ENCODE measurements at regions not wholly inside any gene's neighbourhood (a gene's known extent, or its start where the extent isn't known, plus 50 kb on each side); places are given as distances from the start of the nearest gene placed in this dataset.

DNA sequence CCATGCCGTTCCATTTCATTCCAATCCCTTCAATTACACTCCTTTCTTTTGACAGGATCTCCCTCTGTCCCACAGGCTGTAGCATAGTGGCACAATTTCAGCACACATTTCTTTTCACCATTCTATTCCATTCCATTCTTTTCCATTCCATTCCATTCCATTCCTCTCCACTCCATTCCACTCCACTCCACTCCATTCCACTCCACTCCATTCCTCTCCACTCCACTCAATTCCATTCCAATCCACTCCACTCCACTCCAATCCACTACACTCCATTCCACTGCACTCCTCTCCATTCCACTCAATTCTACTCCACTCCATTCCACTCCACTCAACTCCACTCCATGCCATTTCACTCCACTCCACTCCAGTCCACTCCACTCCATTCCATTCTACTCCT is 1495.1 kb downstream of the TSPY10 start:
- Histone ChIP-seq H3K27ac (no peak overlapping the region), H3K4me1 (no peaks in the 10 kb centered on the region), H3K27me3 (no peaks in the 10 kb centered on the region), H3K36me3 (no peaks in the 10 kb centered on the region), H3K9me3 (no peaks in the 10 kb centered on the region), H3K4me3 (no peak overlapping the region)
- ATAC-seq (peak; percentile 65), DNase-seq (no peak)
- TF ChIP-seq, protein P1, sequence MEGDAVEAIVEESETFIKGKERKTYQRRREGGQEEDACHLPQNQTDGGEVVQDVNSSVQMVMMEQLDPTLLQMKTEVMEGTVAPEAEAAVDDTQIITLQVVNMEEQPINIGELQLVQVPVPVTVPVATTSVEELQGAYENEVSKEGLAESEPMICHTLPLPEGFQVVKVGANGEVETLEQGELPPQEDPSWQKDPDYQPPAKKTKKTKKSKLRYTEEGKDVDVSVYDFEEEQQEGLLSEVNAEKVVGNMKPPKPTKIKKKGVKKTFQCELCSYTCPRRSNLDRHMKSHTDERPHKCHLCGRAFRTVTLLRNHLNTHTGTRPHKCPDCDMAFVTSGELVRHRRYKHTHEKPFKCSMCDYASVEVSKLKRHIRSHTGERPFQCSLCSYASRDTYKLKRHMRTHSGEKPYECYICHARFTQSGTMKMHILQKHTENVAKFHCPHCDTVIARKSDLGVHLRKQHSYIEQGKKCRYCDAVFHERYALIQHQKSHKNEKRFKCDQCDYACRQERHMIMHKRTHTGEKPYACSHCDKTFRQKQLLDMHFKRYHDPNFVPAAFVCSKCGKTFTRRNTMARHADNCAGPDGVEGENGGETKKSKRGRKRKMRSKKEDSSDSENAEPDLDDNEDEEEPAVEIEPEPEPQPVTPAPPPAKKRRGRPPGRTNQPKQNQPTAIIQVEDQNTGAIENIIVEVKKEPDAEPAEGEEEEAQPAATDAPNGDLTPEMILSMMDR (IDR thresholded peaks at IDR 0.05) = no peak
- intact Hi-C loops (cut with DNase I) = no loop called here

DNA sequence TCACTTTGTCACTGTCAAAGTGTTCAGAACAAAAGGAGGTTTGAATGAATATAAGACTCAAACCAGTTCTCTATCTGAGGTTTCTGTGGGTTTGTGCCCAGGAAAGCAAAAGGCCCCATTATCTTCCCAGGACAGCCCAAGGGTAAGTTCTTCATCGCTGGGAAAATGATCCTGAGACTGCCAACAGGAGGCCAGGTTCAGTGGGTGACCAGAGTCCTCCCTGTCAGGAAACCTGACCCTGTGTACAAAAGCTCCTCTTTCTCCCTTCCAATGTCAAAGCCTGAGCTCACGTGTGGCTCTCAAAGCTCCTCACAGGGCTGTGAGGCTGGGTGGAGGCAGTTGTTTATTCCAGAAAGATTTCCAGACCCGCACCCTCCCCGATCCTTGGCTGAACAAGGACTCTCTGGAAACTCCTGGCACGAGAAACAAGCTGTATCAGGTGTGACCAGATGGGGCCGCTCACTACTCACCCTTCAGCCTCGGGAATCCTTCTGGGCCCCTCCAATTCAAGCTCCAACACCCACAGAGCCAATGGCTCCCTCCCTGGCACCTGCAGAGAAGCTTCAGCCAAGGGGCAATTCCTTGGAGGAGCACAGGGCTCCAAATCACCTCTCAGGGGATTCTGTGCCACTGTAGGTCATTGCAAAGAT is 1516.7 kb downstream of the TSPY10 start:
- Histone ChIP-seq H3K27ac (no peak overlapping the region), H3K27me3 (no peaks in the 10 kb centered on the region), H3K4me1 (no peaks in the 10 kb centered on the region), H3K36me3 (no peaks in the 10 kb centered on the region), H3K9me3 (no peaks in the 10 kb centered on the region), H3K4me3 (no peak overlapping the region)
- TF ChIP-seq, protein P1 (IDR thresholded peaks at IDR 0.05) = no peak
- ATAC-seq (no peak), DNase-seq (no peak)
- intact Hi-C loops (cut with DNase I) = no loop called here

DNA sequence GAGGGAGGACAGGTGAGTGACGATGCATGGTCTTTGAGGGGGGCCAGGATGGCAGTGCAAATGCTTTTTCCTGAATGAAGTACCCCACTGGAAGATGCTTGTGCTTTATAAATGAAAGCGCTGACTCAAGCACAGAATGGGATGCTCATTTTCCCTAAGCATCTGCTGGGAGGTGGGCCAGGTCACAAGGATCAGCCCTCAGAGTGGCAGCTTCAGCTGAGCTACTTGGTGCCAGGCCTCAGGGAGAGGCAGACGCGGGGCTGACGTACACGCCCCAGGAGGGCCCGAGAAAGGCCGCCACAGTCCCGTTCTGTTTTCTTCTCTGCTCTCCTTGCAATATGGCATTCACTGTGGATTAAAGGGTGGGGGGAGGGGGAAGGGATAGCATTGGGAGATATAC is 1535.8 kb downstream of the TSPY10 start:
- intact Hi-C loops (cut with DNase I) = no loop called here
- H3K4me1 ChIP-seq = no peaks in the 10 kb centered on the region
- H3K27me3 ChIP-seq = no peaks in the 10 kb centered on the region
- ATAC-seq (no peak), DNase-seq (no peak)
- H3K36me3 ChIP-seq = no peaks in the 10 kb centered on the region
- TF ChIP-seq, protein P1 (IDR thresholded peaks at IDR 0.05) = no peak
- no peak overlapping the region for H3K27ac ChIP-seq
- no peaks in the 10 kb centered on the region for H3K9me3 ChIP-seq
- no peak overlapping the region for H3K4me3 ChIP-seq

DNA sequence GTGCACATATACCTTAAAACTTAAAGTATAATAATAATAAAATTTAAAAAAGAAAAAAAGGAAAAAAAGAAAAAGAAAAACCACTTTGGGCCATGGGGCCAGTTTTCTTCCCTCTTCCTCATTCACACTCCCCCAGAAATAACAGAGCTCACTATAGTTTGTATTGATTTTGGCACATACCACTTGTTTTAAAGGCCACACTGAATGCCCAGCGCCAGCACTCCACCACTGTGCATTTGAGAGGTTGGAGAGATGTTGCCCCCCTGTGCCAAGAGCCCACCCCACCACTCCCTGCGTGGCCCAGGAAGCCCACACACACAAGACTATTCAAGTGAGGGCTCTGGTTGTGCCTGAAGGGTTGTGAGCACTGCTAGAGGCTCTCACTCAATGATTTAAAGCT is 1536.3 kb downstream of the TSPY10 start:
- no peak overlapping the region for H3K4me3 ChIP-seq
- ATAC-seq = no peak
- intact Hi-C loops (cut with DNase I) = no loop called here
- no peaks in the 10 kb centered on the region for H3K27me3 ChIP-seq
- TF ChIP-seq, protein P1 (IDR thresholded peaks at IDR 0.05) = no peak
- H3K4me1 ChIP-seq = no peaks in the 10 kb centered on the region
- DNase-seq = no peak
- H3K36me3 ChIP-seq = no peaks in the 10 kb centered on the region
- H3K27ac ChIP-seq = no peak overlapping the region
- no peaks in the 10 kb centered on the region for H3K9me3 ChIP-seq

DNA sequence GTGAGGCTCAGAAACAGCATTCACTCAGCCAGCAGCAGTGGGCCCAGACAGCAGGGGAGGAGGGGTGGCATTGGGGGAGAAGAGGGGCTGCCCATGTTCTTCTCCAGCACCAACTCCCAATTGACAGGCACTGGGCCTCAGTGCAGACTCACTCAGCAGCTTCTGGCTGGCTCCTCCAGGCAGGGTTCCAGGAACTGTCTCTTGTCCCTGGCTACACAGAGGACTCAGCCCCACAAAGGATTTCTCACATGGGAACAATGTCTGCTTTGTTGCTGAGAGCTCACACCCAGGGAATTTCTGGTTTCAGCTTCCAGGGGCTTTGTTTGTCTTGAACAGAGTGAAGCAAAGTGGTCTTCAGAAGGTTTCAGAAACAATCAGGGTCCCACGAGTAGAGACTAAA is 1536.7 kb downstream of the TSPY10 start:
- ATAC-seq = no peak
- Histone ChIP-seq H3K4me3 (no peak overlapping the region), H3K36me3 (no peaks in the 10 kb centered on the region), H3K27me3 (no peaks in the 10 kb centered on the region), H3K9me3 (no peaks in the 10 kb centered on the region), H3K4me1 (no peaks in the 10 kb centered on the region), H3K27ac (no peak overlapping the region)
- TF ChIP-seq, protein P1 (IDR thresholded peaks at IDR 0.05) = no peak
- DNase-seq = no peak
- intact Hi-C loops (cut with DNase I) = no loop called here

DNA sequence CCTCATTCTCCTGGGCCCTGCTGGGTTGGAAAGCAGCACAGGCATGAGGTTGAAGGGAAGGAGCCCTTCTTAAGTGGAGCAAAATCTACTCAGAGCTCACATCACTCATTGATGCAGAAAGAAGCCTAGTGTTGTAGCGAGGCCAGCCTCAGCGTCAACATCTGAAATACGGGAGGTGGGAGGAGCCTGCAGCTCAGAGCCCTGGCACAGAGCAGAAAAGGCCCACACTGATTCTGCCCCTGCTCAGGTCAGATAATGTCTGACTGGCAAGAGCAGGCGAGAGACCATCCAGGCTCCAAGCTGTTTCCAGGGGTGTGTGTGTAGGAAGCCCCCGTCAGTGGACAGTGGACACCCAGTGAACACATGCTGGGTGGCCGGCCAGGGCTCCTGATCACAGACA is 1541.6 kb downstream of the TSPY10 start:
- H3K4me1 ChIP-seq = no peaks in the 10 kb centered on the region
- no peaks in the 10 kb centered on the region for H3K9me3 ChIP-seq
- H3K4me3 ChIP-seq = no peak overlapping the region
- TF ChIP-seq, protein P1 (IDR thresholded peaks at IDR 0.05) = no peak
- intact Hi-C loops (cut with DNase I) = no loop called here
- ATAC-seq (no peak), DNase-seq (no peak)
- no peaks in the 10 kb centered on the region for H3K36me3 ChIP-seq
- H3K27me3 ChIP-seq = no peaks in the 10 kb centered on the region
- H3K27ac ChIP-seq = no peak overlapping the region
